NCI-H1105 (cell line): ENCODE measurements at regions not wholly inside any gene's neighbourhood (a gene's known extent, or its start where the extent isn't known, plus 50 kb on each side); places are given as distances from the start of the nearest gene placed in this dataset.
"Not testable (repeated sequence)": the region's sequence is repeated elsewhere in the genome, so short reads cannot be mapped to it uniquely, and the experiment has no call there.

Experiments used
- DNase-seq: peaks from one replicate; lab custom pipeline; 2025; lab: John Stamatoyannopoulos, UW

DNA sequence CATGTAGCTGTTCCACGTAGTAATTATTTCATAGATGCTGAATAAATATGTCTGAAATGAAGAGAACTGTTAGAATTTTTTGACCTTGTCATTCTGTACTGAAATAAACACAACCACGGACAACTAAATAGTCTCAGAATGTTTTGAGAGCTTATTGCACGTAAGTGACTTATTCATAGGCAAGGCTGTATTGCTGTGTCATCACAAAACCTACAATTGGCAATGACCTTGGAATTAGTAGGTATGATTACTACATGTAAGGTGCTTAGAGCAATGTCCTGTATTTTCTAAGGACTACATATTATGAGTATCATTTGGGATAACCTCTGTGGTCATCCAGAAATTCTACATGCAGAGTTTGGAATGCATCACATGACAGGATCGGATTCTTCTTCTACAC, 237.2 kb upstream of the PUDP start:
- no peak for DNase-seq

DNA sequence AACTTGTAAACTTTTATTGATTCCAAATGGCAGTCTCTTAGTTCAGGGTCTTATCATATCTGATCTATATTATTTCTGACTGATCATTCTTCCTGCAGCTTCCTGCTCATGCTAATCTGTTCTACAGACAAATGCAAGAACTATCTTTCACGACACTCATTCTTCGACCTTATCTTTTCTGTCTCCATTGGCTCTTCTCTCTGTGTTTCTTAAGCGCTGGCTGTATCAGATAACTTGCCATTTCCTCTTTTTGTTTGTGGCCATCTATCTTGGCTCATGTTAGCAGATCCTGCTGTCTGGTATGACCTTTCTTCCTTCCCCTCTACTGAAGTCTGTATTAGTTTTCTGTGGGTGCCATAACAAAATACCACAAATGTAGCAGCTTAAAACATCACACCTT, 230.5 kb upstream of the PUDP start:
- no peak for DNase-seq

DNA sequence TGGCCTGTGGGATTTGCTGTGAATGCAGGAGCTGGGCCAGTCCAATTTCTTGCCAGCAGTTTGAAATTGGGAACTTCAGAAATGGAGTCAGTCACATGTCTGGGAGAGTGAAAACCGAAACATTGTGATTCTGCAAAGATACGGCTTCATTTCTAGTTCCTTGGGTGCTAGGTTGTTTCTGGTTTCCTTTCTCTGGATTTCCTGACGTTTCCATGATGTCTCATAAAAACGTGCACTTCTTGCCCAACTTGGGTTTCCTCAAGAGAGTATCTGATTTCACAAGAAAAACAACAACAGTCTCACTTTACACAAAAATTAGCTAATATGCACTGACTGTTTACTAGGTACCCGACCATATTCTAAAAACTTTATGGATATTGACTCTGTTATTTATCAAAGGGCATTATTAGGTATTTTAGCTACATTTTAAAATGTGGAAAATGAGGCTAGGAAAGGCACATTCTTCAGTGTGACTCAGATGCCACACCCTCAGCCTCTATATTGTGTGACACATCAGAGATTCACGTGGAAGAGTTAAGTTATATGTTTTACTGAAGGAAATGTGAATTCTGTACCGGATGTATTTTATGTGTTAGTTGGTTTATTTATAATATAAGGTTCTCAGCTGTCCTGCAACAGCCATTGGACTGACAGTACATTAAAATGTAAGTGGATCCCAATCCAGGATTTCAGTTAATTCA, 225.0 kb upstream of the PUDP start:
- no peak for DNase-seq

DNA sequence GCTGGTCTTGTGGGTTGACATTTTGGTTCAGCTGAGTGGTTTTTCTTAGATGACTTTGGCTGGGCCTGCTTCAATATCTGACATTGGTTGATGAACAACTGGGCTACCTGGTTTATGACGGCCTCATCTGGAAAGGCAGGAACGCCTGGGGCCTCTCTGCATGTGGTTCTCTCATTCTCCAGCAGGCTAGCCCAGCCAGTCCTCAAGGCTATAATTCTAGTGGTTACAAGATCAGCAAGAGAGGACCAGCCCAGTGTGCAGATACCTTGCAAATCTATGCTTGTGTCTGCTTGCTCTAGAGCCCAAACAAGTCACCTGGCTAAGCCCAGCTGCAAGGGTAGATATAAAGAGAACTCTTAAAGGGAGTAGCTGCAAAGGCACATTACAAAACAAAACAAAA, 214.2 kb upstream of the PUDP start:
- DNase-seq = no peak

DNA sequence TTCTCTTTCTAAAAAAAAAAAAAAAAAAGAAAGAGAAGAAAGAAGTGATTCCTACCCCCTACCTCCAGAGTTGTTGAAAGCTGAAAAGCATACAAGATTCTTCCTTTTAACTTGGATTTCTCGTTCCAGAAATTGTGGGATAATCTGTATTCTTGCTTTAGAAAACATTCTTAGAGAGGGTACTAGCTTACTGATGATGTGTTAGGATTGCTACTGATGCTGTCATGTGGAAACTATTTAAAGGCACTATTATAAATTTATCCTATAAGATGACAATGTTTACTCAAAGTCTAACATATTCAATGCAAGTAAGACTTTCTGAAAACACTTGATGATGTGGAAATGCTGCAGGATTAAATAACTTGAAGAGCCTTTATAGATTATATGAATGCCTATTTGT, 204.0 kb upstream of the PUDP start:
- no peak for DNase-seq

DNA sequence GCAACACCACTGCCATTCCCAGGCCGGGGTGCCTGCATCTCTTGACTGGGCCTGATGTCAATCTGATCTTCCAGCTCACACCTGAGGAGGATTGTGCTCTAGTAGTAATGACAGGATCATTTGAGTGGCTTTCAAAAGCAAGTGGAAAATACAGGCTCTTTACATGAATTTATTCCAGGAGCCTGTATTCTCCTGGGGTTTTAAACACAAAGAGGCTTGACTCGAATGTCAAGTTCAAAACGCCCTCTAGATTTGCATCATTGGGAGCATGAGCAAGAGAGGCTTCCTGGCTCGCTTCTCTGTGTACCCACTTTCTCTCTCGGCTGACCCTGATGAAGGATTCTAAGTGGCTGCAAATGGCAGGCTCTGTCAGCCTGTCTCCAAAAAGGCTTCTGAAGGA, 199.5 kb upstream of the PUDP start:
- no peak for DNase-seq

DNA sequence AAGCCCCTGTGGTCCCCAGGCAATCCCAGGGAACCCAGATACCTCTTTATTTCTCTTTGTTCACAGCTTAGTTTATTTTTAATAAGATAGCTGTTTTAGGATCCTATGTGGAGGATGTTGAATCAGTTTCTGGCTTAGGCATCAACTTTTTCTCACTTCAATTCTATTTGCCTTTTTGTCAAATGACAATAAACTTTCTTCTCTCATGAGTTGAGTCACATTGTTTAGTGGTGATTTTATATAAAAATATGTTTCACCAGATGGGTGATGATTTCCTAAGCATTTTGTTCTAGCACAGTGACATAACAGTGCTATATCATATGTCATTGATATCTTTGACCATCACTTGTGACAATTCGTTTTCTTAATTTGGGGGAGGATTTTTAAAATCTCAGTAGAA, 198.1 kb upstream of the PUDP start:
- no peak for DNase-seq

DNA sequence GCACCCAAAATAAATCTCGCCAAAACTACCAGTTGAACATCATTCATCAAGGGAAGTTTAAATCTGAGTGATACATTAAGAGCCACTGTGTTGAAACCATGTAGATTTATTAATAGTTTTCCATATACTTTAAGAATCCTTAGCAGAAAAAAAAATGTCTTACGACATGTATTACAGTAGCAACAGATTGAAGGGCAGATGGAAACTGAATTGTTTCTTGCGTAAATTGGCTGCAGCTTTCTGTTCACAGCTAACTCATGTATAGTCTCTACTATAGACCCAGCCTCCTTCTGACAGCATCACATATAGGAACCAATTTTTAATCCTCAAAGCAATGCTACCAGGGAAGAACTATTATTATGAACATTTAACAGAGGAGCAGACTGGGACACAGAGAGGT, 195.2 kb upstream of the PUDP start:
- no peak for DNase-seq

DNA sequence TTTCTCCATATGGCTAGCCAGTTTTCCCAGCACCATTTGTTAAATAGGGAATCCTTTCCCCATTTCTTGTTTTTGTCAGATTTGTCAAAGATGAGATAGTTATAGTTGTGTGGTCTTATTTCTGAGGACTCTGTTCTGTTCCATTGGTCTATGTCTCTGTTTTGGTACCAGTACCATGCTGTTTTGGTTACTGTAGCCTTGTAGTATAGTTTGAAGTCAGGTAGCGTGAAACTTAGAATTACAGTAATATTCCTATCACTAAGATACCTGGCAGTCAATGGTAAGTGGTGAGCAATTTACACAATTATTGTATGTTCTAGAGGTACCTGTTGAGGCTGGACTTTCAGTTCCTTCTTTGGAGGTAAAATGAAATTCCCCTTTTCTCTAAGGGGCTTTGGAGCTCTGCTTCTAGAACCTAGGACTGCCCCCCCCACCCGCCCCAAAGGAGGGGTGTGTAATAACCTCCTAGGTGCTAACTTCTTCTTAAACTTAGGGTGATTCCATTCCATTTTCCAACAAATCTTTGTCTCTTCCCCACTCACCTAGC, 187.9 kb upstream of the PUDP start:
- DNase-seq = not testable (repeated sequence)

DNA sequence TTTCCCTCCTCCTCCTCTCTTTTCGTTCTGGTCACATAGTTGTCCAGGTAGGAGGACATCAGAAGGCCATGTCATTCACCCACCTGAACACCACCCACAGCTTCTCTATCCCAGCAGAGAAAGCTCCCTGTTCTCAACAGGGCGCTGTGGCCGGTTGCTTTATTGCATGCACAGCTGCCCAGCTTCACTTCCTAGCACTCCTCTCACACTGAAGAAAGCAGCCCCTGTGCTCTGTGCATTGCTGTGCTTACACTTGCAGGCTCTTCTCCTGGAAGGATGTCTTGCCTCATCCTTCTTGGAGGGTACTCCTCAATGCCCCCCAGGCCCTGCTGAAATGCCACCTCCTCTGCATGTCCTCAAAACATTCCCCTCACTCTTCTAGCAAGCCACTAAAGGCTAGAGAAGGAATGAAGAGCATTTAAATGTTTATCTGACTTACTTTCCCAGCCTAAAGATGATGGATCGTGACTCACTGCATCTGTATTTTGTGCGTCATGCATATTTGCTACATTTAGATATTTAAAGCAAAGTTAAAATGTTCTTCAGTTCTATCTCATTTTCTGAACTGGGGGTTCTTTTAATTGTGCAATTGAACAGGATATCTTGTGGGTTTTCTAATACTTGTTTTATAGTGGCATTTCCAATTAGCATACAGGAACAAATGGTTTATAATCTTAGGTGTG, 186.4 kb upstream of the PUDP start:
- no peak for DNase-seq

DNA sequence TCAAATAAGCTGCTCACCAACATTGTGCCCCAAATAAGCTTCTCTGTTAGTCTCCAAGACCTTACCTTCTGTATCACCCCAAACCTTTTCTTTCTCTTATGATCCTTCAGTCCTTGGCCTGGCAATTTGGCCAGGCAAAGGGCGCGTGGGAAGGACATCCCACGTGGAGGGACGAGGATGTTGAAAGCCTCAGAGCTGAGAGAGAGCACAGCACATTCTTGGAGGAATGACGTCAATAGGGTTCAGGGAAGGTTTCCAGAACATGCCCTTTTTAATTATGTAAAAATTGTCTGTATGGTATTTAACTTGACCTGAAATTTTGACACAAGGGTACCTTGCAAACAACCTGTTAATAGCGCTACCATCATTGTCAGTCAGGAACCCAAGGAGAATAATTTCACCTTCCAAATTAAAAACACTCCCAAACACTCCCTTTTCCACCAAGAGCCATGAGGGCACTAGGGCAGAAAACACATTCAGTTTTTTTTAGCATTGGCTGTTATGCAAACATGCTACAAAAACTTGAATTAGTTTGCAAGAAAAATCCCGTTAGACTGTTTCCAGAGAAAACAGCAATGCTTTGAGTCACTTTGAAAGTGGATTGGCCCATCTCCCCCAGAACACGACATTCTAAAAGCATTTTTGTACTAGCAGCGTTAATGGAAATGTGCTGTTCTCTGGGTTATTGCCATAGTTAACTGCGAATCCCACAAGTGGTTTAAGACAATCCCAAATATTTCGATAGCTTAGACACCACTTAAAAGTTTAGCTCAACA, 183.2 kb upstream of the PUDP start:
- DNase-seq = no peak

DNA sequence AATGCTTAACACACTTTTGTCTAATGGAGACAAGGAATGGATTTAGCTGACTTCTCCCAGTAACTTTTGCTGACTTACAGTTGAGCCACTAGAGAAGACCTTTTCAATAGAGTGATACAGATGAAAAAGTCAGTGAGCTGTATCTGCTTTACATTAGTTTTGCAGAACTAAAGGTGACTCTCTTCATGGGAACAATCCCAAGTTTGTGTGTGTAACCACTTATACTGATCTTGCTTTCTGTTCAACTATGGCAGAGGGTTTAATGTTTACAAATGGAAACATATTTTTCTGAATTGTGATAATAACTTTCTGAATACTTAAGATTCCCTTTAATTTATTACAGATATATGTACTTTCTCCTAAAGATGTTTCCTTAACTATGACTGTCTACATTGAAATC, 182.6 kb upstream of the PUDP start:
- no peak for DNase-seq

DNA sequence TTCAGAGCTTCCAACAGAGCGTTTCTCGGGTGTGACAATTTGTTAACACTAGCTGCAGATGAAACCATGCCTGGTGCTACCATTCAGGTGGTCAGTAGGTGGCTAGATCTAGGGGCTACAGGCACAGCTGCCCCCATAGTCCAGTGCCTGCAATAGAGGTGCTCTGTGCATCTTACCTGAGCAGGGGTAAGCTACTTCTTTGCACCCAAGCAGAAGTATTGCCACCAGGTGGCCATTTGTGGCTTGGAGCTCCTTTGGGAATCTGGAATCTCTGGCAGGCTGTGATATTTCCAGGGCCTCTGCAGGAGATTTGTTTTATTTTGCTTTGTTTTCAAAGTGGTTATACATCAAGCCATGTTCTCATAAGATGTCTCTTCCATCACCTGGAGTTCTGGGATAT, 170.7 kb upstream of the PUDP start:
- DNase-seq = no peak

DNA sequence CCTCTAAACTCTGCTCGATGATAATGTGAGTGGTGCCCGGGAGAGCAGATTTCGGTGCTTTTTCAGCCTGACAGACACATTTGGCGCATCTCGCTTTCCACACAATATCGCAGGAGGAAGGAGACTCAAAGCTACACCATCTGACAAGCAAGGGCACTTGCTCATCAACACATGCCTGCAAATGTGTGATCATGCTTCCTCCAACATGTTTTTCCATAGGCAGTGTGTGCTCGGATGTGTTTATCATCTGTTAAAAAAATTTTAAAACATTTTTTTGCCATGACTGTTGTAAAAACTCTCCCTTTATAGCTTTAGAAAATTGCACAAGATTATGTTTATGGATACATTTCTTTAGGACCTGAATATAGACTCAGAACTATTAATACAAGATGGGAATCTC, 170.3 kb upstream of the PUDP start:
- no peak for DNase-seq

DNA sequence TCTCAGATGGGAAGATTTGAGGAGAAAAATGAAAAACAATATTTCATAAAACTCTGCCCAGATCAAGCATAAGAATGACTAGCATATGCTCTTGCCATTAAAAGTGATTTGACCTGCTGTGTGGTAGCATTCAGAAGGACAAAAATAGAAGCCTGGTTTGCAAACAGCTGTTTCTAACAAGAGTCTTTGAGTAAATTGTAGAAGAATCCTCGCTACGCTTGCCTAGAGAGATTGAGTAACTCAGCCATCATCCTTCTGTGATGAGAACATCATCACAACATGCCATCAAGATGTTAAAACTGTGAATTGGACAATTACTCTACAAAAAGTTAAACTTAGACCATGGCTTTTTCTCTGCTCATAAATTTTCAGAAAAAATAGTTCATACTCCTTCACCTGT, 168.9 kb upstream of the PUDP start:
- DNase-seq = no peak

DNA sequence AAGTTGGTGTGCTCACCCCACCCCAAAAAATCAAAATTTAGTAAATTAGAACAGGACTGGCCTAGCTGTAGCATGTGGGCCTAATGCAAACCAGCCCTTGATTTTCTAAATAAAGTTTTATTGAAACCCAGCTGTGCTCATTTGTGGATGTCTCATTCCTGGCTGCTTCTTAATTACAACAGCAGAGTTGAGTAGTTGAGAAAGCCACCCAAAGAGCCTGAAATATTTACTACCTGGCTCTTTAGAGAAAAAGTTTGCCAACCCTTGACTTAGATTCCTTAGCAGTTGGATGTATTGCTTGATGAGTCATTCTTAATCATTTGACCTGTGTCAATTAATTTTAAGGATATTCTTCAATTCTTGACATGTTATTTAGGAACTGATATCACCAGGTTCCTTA, 168.3 kb upstream of the PUDP start:
- no peak for DNase-seq

DNA sequence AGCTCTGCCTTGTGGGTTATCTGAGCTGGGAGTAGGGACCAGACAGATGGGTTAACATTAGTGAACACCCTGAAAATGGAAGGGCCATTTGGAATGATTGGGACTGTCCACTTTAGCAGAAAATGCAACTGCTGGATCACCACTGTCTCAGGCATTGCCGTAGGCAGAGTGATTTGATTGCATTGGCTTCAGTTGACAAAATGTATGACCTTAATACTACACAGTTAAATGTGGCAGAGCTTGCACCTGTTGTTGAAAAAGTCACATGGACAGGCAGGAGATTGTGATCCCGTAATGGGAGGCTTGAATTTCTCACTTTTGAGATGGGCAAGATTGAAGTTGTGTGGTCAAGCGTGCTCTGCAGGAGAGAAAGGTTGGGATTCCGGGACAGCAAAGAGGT, 166.5 kb upstream of the PUDP start:
- no peak for DNase-seq

DNA sequence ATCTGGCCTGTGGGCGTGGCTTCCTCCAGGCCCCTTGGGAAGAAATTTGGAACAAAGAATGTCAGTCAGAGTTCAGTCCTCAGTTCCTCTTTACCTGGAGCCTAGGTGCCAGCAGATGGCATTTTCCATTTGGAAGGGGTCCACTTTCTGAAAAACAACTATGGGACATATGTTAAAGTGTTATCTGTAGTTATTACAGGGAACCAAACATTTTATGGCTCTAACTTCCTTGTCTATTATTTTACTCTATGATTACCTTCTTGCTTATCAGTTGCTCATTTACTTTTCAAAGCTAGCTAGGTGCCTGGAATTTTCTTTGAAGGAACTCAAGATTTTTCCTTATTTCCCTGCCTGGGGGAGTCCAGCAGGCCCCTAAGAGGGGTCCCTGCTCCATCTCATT, 159.8 kb upstream of the PUDP start:
- DNase-seq = no peak

DNA sequence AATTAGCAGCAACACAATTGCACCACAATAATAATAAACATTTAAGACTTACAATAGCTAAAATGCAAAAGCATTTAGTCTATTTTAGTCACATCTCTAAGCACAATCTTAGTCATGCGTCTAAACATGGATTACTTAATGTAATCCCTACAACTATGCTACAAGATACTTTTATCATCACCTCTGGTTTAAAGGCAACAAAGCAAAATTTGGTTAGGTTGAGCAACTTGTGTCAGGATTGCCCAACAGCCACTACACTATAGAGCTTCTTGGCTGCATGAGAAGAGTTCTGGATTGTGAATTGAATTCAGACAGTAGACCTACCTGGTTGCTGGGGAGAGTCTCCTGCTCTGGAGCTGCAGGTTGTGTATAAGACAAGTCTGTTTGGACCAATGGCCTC, 146.5 kb upstream of the PUDP start:
- DNase-seq = no peak

DNA sequence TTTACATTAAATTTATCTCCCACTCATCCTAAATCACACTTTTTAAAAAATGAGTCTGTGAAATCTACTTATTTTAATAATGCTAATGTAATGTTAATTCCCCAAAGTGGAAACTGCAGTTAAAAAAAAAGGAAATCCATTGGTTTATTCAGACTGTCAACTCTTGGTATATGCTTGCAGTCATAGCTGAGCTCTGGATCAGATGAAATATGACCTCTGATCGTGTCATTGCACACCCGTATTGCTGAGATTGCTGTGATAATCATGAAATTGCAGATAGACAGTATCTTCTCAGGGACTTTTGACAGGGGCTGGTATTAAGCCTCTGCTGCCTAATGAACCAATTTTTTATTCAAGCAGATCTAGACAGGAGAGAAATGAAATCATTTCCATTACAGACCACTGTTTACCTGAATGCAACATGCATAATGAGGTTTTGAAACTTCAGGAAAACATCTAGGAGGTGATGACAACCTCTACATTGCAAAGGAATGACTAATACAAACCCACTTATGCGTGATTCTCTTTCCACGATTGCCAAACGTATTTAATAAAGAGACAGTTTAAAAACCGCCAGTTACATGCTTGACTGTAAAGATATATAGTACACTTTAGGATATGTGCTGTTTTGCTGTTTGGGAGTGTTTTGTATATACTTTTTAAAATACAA, 138.3 kb upstream of the PUDP start:
- DNase-seq = no peak

DNA sequence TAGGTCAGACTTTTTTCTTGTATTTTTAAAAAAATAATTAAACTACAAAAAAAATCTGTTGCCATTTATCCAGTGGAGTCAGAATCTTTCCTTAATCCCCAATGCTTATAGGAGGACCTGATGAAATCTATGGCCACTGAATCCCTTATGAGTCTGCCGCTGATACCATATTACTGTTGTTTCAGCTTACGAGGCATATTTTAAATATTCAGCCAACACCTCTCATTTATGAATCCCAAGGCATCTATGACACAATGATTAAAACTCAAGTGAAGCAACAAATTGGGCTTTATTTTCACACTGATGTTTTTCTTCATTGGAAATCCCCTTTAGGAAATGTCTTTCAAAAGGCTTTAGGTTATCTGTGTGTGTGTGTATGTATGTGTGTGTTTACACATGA, 137.8 kb upstream of the PUDP start:
- DNase-seq = no peak

DNA sequence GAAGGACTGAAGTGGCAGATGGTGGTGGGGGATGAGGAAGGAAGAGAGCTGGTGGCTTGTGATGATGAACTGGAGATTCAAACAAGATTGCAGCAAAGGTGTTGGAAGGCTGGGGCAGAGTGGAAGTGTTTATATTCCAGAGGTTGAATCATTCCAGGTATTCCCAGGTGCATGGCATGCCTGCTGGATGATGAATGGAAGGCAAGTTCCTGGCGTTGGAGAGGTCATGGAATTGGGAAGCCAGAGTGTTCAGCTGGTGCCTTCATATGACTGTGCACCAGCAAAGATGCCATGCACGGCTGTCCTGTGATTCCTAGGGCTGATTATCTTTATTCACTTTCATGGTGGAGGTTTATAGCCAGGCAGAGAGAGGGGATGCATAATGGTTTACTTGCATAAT, 135.8 kb upstream of the PUDP start:
- DNase-seq = no peak

DNA sequence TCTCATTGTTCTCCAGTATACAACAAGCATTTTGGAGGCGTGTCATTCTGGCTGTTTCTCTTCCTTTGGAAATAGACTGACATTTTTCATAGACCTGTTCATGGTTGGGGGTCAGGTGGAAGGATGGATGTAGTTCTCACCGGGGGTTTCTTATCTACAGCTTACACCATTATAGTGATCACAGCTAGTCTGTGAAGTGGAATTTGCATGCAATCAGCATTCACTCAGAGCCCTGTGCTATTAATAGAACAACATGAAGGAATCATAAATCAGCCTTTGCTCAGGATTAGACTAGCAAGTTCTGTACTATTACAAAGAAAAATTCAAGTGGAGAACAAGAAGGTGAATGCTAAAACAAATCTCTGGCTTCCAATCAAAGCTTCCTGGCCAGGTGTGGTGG, 132.6 kb upstream of the PUDP start:
- no peak for DNase-seq
